Prostate gland (tissue), 2 donors: ENCODE measurements at regions not wholly inside any gene's neighbourhood (a gene's known extent, or its start where the extent isn't known, plus 50 kb on each side); places are given as distances from the start of the nearest gene placed in this dataset.

Source experiments
- DNase-seq: peaks from one replicate; pipeline ENCODE4 v3.0.0-alpha.2; 2019; ENCODE audit warnings: low spot score
- H3K27ac ChIP-seq, 2 donors: fragments of 200-600 bp; sonication (generic); 2 replicates each; pipeline ENCODE4 v1.5.1; 2017 to 2019
- H3K27me3 ChIP-seq: fragments of 200-600 bp; sonication (generic); replicated peaks from 2 replicates; pipeline ENCODE4 v1.5.1; 2019; ENCODE audit not compliant: insufficient read depth
- H3K36me3 ChIP-seq, 2 donors: fragments of 200-600 bp; sonication (generic); 1 replicate in 1 of 2; 2 replicates in 1 of 2; pipeline versions ENCODE4 v1.5.1 to v1.8.1; 2017 to 2019
- H3K4me1 ChIP-seq: fragments of 200-600 bp; sonication (generic); replicated peaks from 2 replicates; pipeline ENCODE4 v1.5.1; 2019
- H3K4me3 ChIP-seq, 2 donors: fragments of 200-600 bp; sonication (generic); 2 replicates each; pipeline ENCODE4 v1.5.1; 2017 to 2019
- H3K9me3 ChIP-seq: fragments of 200-600 bp; sonication (generic); 2 replicates; pipeline ENCODE4 v1.5.1; 2017
- POLR2A ChIP-seq: fragments of 450-650 bp; IDR thresholded peaks from one replicate; pipeline ENCODE4 v1.6.1; 2016; ENCODE audit warnings: antibody characterized with exemption, mild to moderate bottlenecking
- POLR2AphosphoS5 ChIP-seq: sonication (generic); formaldehyde crosslinking; IDR thresholded peaks from one replicate; pipeline ENCODE4 v1.6.1; 2017; ENCODE audit warnings: antibody characterized with exemption
- WGBS: methylation state at CpG from one replicate; pipeline ENCODE4 v1.1.5; 2018; 5-methylcytosine and 5-hydroxymethylcytosine counted together
- intact Hi-C: fragments of 100-400 bp; cut with DNase I; formaldehyde crosslinking; loops from one replicate; pipeline ENCODE4 v1.14.2; 2022
- TF ChIP-seq, protein P1 (sequence below), 4 experiments: fragments of 200-600 bp in 2 of 4; fragments of 450-650 bp in 2 of 4; sonication (generic) in 2 of 4; IDR thresholded peaks; 1 replicate in 3 of 4; 2 replicates in 1 of 4; pipeline ENCODE4 v1.5.1; 2016 to 2019; ENCODE audit warnings: antibody characterized with exemption in 4 of 4, mild to moderate bottlenecking in 2 of 4, moderate library complexity in 2 of 4

- no peaks in the 10 kb centered on the region for H3K9me3 ChIP-seq
- no peaks in the 10 kb centered on the region for H3K4me1 ChIP-seq
- no peaks in the 10 kb centered on the region for H3K27me3 ChIP-seq
- no peak for DNase-seq
- no peak overlapping the region for H3K4me3 ChIP-seq
- 76% methylated on average over 2 of the region's 2 CpGs for WGBS
- intact Hi-C loops: no loop called here
- H3K36me3 ChIP-seq: no peaks in the 10 kb centered on the region
- no peak overlapping the region for H3K27ac ChIP-seq
- TF ChIP-seq POLR2AphosphoS5: no peak
- TF ChIP-seq, protein P1, sequence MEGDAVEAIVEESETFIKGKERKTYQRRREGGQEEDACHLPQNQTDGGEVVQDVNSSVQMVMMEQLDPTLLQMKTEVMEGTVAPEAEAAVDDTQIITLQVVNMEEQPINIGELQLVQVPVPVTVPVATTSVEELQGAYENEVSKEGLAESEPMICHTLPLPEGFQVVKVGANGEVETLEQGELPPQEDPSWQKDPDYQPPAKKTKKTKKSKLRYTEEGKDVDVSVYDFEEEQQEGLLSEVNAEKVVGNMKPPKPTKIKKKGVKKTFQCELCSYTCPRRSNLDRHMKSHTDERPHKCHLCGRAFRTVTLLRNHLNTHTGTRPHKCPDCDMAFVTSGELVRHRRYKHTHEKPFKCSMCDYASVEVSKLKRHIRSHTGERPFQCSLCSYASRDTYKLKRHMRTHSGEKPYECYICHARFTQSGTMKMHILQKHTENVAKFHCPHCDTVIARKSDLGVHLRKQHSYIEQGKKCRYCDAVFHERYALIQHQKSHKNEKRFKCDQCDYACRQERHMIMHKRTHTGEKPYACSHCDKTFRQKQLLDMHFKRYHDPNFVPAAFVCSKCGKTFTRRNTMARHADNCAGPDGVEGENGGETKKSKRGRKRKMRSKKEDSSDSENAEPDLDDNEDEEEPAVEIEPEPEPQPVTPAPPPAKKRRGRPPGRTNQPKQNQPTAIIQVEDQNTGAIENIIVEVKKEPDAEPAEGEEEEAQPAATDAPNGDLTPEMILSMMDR (IDR thresholded peaks at IDR 0.05): no peak
- TF ChIP-seq POLR2A: no peak
Measured at GRCh38 chr16:48824271-48824670, 214.3 kb upstream of the N4BP1 start.

GRCh38 chr16:48822431-48822830, 212.5 kb upstream of the N4BP1 start:
- no peak for DNase-seq
- Histone ChIP-seq H3K4me3 (no peak overlapping the region), H3K27ac (no peak overlapping the region), H3K9me3 (no peaks in the 10 kb centered on the region), H3K36me3 (no peaks in the 10 kb centered on the region), H3K4me1 (no peaks in the 10 kb centered on the region), H3K27me3 (no peaks in the 10 kb centered on the region)
- intact Hi-C loops: no loop called here
- no peak for TF ChIP-seq POLR2A
- TF ChIP-seq, protein P1 (IDR thresholded peaks at IDR 0.05): no peak
- TF ChIP-seq POLR2AphosphoS5: no peak
- 95% methylated on average over 5 of the region's 5 CpGs for WGBS

DNA sequence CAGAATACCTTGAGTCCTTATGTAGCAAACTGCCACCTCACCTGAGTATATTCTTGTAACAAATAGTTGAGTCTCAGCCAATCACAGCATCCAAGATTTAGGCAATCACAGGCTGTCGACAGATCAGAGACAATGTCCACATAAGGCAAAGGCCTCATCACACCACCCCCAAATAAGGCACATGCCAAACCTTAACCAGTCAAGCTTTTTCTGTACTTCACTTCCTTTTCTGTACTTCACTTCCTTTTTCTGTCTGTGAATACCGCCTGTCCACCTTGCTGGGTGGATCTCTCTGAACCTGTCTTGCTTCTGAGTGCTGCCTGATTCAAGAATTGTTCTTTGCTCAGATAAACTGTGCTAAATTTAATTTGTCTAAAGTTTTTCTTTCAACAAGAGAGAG, 210.4 kb upstream of the N4BP1 start:
- DNase-seq: no peak
- Histone ChIP-seq H3K27me3 (no peaks in the 10 kb centered on the region), H3K9me3 (no peaks in the 10 kb centered on the region), H3K4me1 (no peaks in the 10 kb centered on the region), H3K36me3 (no peaks in the 10 kb centered on the region), H3K27ac (no peak overlapping the region), H3K4me3 (no peak overlapping the region)
- TF ChIP-seq, protein P1 (IDR thresholded peaks at IDR 0.05): no peak
- TF ChIP-seq POLR2A (no peak), POLR2AphosphoS5 (no peak)
- intact Hi-C loops: no loop called here
- 77% methylated on average over 2 of the region's 2 CpGs for WGBS

DNA sequence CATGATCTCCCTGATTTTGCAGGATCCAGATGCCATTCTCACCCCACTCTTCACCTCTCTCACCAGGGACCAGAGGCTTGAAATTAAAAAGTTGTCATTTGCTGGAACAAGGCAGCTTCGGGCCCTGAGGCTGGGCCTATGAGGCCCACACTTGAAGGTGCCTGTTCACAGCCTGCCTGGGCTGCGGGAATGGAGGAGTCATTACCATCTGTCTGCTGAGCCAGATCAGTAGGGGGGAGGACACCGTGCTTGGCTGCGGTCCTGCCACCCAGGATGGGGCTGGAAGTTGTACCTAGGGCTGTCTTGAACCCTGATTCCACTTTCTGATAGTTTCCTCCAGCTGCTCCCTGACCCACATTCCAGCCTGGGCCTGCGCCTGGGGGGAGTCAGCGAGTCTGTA, 208.3 kb upstream of the N4BP1 start:
- DNase-seq: no peak
- intact Hi-C loops: no loop called here
- no peaks in the 10 kb centered on the region for H3K36me3 ChIP-seq
- no peak overlapping the region for H3K27ac ChIP-seq
- 60% methylated on average over 6 of the region's 6 CpGs for WGBS
- H3K4me1 ChIP-seq: no peaks in the 10 kb centered on the region
- no peaks in the 10 kb centered on the region for H3K9me3 ChIP-seq
- no peaks in the 10 kb centered on the region for H3K27me3 ChIP-seq
- no peak overlapping the region for H3K4me3 ChIP-seq
- TF ChIP-seq POLR2AphosphoS5 (no peak), POLR2A (no peak)
- TF ChIP-seq, protein P1 (IDR thresholded peaks at IDR 0.05): no peak

DNA sequence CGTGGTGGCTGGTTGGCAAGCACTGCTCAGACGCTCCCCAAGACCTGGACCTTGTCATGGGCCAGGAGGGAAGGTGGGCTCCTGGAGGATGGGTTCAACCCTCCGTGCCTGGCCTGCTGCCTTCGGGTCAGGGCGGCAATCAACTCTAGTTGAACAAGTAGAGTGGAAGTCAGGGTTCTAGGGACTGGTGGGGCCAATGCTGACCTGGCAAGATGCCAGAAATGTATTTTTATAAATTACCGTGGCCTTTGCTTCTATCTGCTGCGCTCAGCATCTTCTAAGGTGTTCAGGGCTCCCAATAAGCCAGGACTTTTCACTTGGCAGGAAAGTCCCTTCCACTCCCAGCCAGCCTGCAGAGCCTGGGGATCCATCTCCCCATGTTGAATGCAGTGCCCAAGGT, 207.1 kb upstream of the N4BP1 start:
- H3K4me1 ChIP-seq: no peaks in the 10 kb centered on the region
- no peak overlapping the region for H3K4me3 ChIP-seq
- intact Hi-C loops: no loop called here
- no peak for DNase-seq
- H3K9me3 ChIP-seq: no peaks in the 10 kb centered on the region
- WGBS: 77% methylated on average over 7 of the region's 7 CpGs
- TF ChIP-seq, protein P1 (IDR thresholded peaks at IDR 0.05): no peak
- no peak for TF ChIP-seq POLR2AphosphoS5
- TF ChIP-seq POLR2A: no peak
- H3K36me3 ChIP-seq: no peaks in the 10 kb centered on the region
- H3K27me3 ChIP-seq: no peaks in the 10 kb centered on the region
- H3K27ac ChIP-seq: no peak overlapping the region
